Prostate gland (tissue), 2 donors: ENCODE measurements at regions not wholly inside any gene's neighbourhood (a gene's known extent, or its start where the extent isn't known, plus 50 kb on each side); places are given as distances from the start of the nearest gene placed in this dataset.

ENCODE experiments used
- DNase-seq: peaks from one replicate; pipeline ENCODE4 v3.0.0-alpha.2; 2019; ENCODE audit warnings: low spot score
- H3K27ac ChIP-seq, 2 donors: fragments of 200-600 bp; sonication (generic); 2 replicates each; pipeline ENCODE4 v1.5.1; 2017 to 2019
- H3K27me3 ChIP-seq: fragments of 200-600 bp; sonication (generic); replicated peaks from 2 replicates; pipeline ENCODE4 v1.5.1; 2019; ENCODE audit not compliant: insufficient read depth
- H3K36me3 ChIP-seq, 2 donors: fragments of 200-600 bp; sonication (generic); 1 replicate in 1 of 2; 2 replicates in 1 of 2; pipeline versions ENCODE4 v1.5.1 to v1.8.1; 2017 to 2019
- H3K4me1 ChIP-seq: fragments of 200-600 bp; sonication (generic); replicated peaks from 2 replicates; pipeline ENCODE4 v1.5.1; 2019
- H3K4me3 ChIP-seq, 2 donors: fragments of 200-600 bp; sonication (generic); 2 replicates each; pipeline ENCODE4 v1.5.1; 2017 to 2019
- H3K9me3 ChIP-seq: fragments of 200-600 bp; sonication (generic); 2 replicates; pipeline ENCODE4 v1.5.1; 2017
- POLR2A ChIP-seq: fragments of 450-650 bp; IDR thresholded peaks from one replicate; pipeline ENCODE4 v1.6.1; 2016; ENCODE audit warnings: antibody characterized with exemption, mild to moderate bottlenecking
- POLR2AphosphoS5 ChIP-seq: sonication (generic); formaldehyde crosslinking; IDR thresholded peaks from one replicate; pipeline ENCODE4 v1.6.1; 2017; ENCODE audit warnings: antibody characterized with exemption
- WGBS: methylation state at CpG from one replicate; pipeline ENCODE4 v1.1.5; 2018; 5-methylcytosine and 5-hydroxymethylcytosine counted together
- intact Hi-C: fragments of 100-400 bp; cut with DNase I; formaldehyde crosslinking; loops from one replicate; pipeline ENCODE4 v1.14.2; 2022
- TF ChIP-seq, protein P1 (sequence below), 4 experiments: fragments of 200-600 bp in 2 of 4; fragments of 450-650 bp in 2 of 4; sonication (generic) in 2 of 4; IDR thresholded peaks; 1 replicate in 3 of 4; 2 replicates in 1 of 4; pipeline ENCODE4 v1.5.1; 2016 to 2019; ENCODE audit warnings: antibody characterized with exemption in 4 of 4, mild to moderate bottlenecking in 2 of 4, moderate library complexity in 2 of 4

DNA sequence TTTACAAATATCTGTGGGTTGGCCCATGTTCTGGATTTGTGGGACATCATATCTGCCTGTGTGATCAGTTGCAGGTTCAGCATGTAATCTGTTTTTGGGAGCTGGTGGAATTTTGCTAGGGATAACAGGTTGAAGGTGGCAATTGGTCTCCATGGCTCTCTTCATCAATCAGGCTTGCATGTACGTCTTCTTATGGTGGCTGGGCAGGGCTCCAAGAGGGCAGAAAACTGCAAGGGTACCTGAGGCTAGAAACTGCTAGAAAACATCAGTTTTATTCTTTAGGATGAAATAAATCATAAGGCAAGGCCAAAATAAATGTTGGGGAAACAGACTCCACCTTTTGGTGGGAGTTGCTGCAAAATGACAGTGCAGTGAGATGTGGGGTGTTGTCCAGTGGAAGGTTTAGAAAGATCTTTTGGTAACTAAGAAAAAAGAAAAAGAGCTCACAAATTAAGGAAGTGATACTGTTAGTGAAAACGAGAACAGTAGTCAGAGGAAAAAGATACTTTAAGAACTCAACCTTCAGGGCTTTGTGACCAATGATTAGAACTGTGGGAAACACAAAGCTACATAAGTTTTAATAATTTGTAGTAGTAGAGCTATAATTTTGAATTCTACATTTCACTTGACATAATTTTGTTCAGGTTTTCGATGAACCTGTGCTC lies 300.7 kb upstream of the IZUMO3 start:
- Histone ChIP-seq H3K27ac (no peak overlapping the region), H3K36me3 (no peaks in the 10 kb centered on the region), H3K27me3 (no peaks in the 10 kb centered on the region), H3K9me3 (no peaks in the 10 kb centered on the region), H3K4me1 (no peaks in the 10 kb centered on the region), H3K4me3 (no peak overlapping the region)
- TF ChIP-seq, protein P1, sequence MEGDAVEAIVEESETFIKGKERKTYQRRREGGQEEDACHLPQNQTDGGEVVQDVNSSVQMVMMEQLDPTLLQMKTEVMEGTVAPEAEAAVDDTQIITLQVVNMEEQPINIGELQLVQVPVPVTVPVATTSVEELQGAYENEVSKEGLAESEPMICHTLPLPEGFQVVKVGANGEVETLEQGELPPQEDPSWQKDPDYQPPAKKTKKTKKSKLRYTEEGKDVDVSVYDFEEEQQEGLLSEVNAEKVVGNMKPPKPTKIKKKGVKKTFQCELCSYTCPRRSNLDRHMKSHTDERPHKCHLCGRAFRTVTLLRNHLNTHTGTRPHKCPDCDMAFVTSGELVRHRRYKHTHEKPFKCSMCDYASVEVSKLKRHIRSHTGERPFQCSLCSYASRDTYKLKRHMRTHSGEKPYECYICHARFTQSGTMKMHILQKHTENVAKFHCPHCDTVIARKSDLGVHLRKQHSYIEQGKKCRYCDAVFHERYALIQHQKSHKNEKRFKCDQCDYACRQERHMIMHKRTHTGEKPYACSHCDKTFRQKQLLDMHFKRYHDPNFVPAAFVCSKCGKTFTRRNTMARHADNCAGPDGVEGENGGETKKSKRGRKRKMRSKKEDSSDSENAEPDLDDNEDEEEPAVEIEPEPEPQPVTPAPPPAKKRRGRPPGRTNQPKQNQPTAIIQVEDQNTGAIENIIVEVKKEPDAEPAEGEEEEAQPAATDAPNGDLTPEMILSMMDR (IDR thresholded peaks at IDR 0.05) = no peak
- no peak for TF ChIP-seq POLR2A
- TF ChIP-seq POLR2AphosphoS5 = no peak
- no peak for DNase-seq
- 85% methylated on average over 3 of the region's 3 CpGs for WGBS
- intact Hi-C loops = no loop called here

GRCh38 chr9:24844217-24844616 lies 298.5 kb upstream of the IZUMO3 start:
- Histone ChIP-seq H3K27me3 (no peaks in the 10 kb centered on the region), H3K9me3 (no peaks in the 10 kb centered on the region), H3K4me1 (no peaks in the 10 kb centered on the region), H3K4me3 (no peak overlapping the region), H3K36me3 (no peaks in the 10 kb centered on the region), H3K27ac (no peak overlapping the region)
- intact Hi-C loops = no loop called here
- TF ChIP-seq, protein P1 (IDR thresholded peaks at IDR 0.05) = no peak
- 88% methylated on average over 2 of the region's 2 CpGs for WGBS
- DNase-seq = no peak

GRCh38 chr9:24841993-24842392 lies 296.3 kb upstream of the IZUMO3 start:
- Histone ChIP-seq H3K4me1 (no peaks in the 10 kb centered on the region), H3K36me3 (no peaks in the 10 kb centered on the region), H3K9me3 (no peaks in the 10 kb centered on the region), H3K27ac (no peak overlapping the region), H3K27me3 (no peaks in the 10 kb centered on the region), H3K4me3 (no peak overlapping the region)
- intact Hi-C loops = no loop called here
- no peak for DNase-seq
- TF ChIP-seq POLR2A (no peak), POLR2AphosphoS5 (no peak)
- TF ChIP-seq, protein P1 (IDR thresholded peaks at IDR 0.05) = no peak
- WGBS = 94% methylated on average over 4 of the region's 4 CpGs

- Histone ChIP-seq H3K36me3 (no peaks in the 10 kb centered on the region), H3K9me3 (no peaks in the 10 kb centered on the region), H3K4me3 (no peak overlapping the region), H3K27me3 (no peaks in the 10 kb centered on the region), H3K27ac (no peak overlapping the region), H3K4me1 (no peaks in the 10 kb centered on the region)
- DNase-seq = no peak
- 27% methylated on average over 2 of the region's 2 CpGs for WGBS
- TF ChIP-seq, protein P1 (IDR thresholded peaks at IDR 0.05) = no peak
- TF ChIP-seq POLR2A (no peak), POLR2AphosphoS5 (no peak)
- intact Hi-C loops = no loop called here
Measured at GRCh38 chr9:24832307-24832706, 286.6 kb upstream of the IZUMO3 start.

DNA sequence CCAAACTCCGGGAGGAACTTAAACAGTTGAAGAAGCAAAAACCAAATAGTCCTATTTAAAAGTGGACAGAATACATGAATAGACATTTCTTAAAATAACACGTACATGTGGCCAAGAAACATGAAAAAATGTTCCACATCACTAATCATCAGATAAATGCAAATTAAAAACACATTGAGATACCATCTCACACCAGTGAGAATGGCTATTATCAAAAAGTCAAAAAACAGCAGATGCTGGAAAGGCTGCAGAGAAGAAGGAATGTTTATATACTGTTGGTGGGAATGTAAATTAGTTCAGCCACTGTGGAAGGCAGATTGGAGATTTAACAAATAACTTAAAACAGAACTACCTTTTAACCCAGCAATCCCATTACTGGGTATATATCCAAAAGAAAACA lies 283.0 kb upstream of the IZUMO3 start:
- Histone ChIP-seq H3K9me3 (no peaks in the 10 kb centered on the region), H3K4me1 (no peaks in the 10 kb centered on the region), H3K27me3 (no peaks in the 10 kb centered on the region), H3K27ac (no peak overlapping the region), H3K4me3 (no peak overlapping the region), H3K36me3 (no peaks in the 10 kb centered on the region)
- WGBS = 81% methylated on average over 2 of the region's 2 CpGs
- TF ChIP-seq POLR2AphosphoS5 = no peak
- no peak for TF ChIP-seq POLR2A
- TF ChIP-seq, protein P1 (IDR thresholded peaks at IDR 0.05) = no peak
- no peak for DNase-seq
- intact Hi-C loops = no loop called here
